Esophagus squamous epithelium (tissue), 5 donors: ENCODE measurements at regions not wholly inside any gene's neighbourhood (a gene's known extent, or its start where the extent isn't known, plus 50 kb on each side); places are given as distances from the start of the nearest gene placed in this dataset.

Experiments
- DNase-seq: peaks from one replicate; lab custom pipeline; 2025; lab: John Stamatoyannopoulos, UW
- H3K27ac ChIP-seq, 4 donors: fragments of 200-600 bp; sonication (generic); one replicate each; pipeline ENCODE4 v1.5.1; 2016 to 2019; ENCODE audit warnings: mild to moderate bottlenecking in 1 of 4
- H3K27me3 ChIP-seq, 4 donors: fragments of 200-600 bp; sonication (generic); 1 replicate in 3 of 4; 2 replicates in 1 of 4; pipeline versions ENCODE4 v1.5.1 to v1.6.0; 2017 to 2021; ENCODE audit warnings: antibody characterized with exemption in 1 of 4
- H3K36me3 ChIP-seq, 3 donors: fragments of 200-600 bp; sonication (generic); one replicate each; pipeline ENCODE4 v1.5.1; 2016 to 2019
- H3K4me1 ChIP-seq, 3 donors: fragments of 200-600 bp; sonication (generic); one replicate each; pipeline ENCODE4 v1.5.1; 2017 to 2019
- H3K4me3 ChIP-seq, 4 donors: fragments of 200-600 bp; sonication (generic); 1 replicate in 3 of 4; 2 replicates in 1 of 4; pipeline ENCODE4 v1.5.1; 2016 to 2019; ENCODE audit warnings: mild to moderate bottlenecking in 2 of 4, moderate library complexity in 1 of 4
- H3K9me3 ChIP-seq, 3 donors: fragments of 200-600 bp; sonication (generic); one replicate each; pipeline ENCODE4 v1.5.1; 2016 to 2019
- CTCF ChIP-seq, 6 experiments: fragments of 450-650 bp in 4 of 6; fragments of 200-600 bp in 2 of 6; sonication (generic) in 2 of 6; IDR thresholded peaks; one replicate each; pipeline ENCODE4 v1.5.1; 2016 to 2019; ENCODE audit warnings: antibody characterized with exemption in 6 of 6, mild to moderate bottlenecking in 4 of 6, moderate library complexity in 4 of 6
- POLR2A ChIP-seq, 4 donors: fragments of 450-650 bp; IDR thresholded peaks; one replicate each; pipeline ENCODE4 v1.6.1; 2017; ENCODE audit warnings: antibody characterized with exemption in 4 of 4, mild to moderate bottlenecking in 4 of 4, moderate library complexity in 3 of 4
- WGBS, 2 donors: methylation state at CpG; one replicate each; pipeline ENCODE4 v1.1.5; 2018; 5-methylcytosine and 5-hydroxymethylcytosine counted together
- intact Hi-C: fragments of 100-400 bp; cut with DNase I; formaldehyde crosslinking; loops from one replicate; pipeline ENCODE4 v1.15.0; 2022
- donor health status: DM: yes; HTN: yes; CAD: no.

- 80 to 94% methylated on average over 2 of the region's 2 CpGs for WGBS, 2 donors
- Histone ChIP-seq H3K4me1 (no peaks in the 10 kb centered on the region), H3K36me3 (no peaks in the 10 kb centered on the region), H3K27me3 (no peaks in the 10 kb centered on the region), H3K4me3 (no peak overlapping the region), H3K9me3 (no peaks in the 10 kb centered on the region), H3K27ac (no peak overlapping the region)
- no peak for DNase-seq
- TF ChIP-seq CTCF (IDR thresholded peaks at IDR 0.05), result no peak
- no peak for TF ChIP-seq POLR2A (IDR thresholded peaks at IDR 0.05)
- intact Hi-C loops, result no loop called here
These were observed 105.5 kb upstream of the SSTR4 start for GRCh38 chr20:22929661-22930060.

GRCh38 chr20:22931653-22932608 lies 103.2 kb upstream of the SSTR4 start:
- intact Hi-C loops, result no loop called here
- TF ChIP-seq CTCF (IDR thresholded peaks at IDR 0.05) (no peak), POLR2A (IDR thresholded peaks at IDR 0.05) (no peak)
- Histone ChIP-seq H3K9me3 (no peaks in the 10 kb centered on the region), H3K27me3 (no peaks in the 10 kb centered on the region), H3K4me3 (no peak overlapping the region), H3K36me3 (no peaks in the 10 kb centered on the region), H3K27ac (no peak overlapping the region), H3K4me1 (no peaks in the 10 kb centered on the region)
- DNase-seq, result no peak
- WGBS, 2 donors, result 86 to 87% methylated on average over 7 of the region's 7 CpGs

- Histone ChIP-seq H3K9me3 (no peaks in the 10 kb centered on the region), H3K36me3 (no peaks in the 10 kb centered on the region), H3K27ac (no peak overlapping the region), H3K4me3 (no peak overlapping the region), H3K4me1 (no peaks in the 10 kb centered on the region), H3K27me3 (no peaks in the 10 kb centered on the region)
- no peak for DNase-seq
- intact Hi-C loops, result no loop called here
- WGBS, 2 donors, result 69 to 76% methylated on average over 3 of the region's 3 CpGs
- no peak for TF ChIP-seq POLR2A (IDR thresholded peaks at IDR 0.05)
- no peak for TF ChIP-seq CTCF (IDR thresholded peaks at IDR 0.05)
These were observed 95.9 kb upstream of the SSTR4 start for GRCh38 chr20:22939181-22939580.

- DNase-seq, result no peak
- Histone ChIP-seq H3K4me1 (no peaks in the 10 kb centered on the region), H3K4me3 (no peak overlapping the region), H3K27me3 (peaks cover 0 to 4% (median 0%) of the 10 kb centered on the region in 4 donors), H3K9me3 (no peaks in the 10 kb centered on the region), H3K36me3 (no peaks in the 10 kb centered on the region), H3K27ac (no peak overlapping the region)
- no peak for TF ChIP-seq POLR2A (IDR thresholded peaks at IDR 0.05)
- TF ChIP-seq CTCF (IDR thresholded peaks at IDR 0.05), result no peak
- WGBS, 2 donors, result 77 to 89% methylated on average over 4 of the region's 4 CpGs
- intact Hi-C loops, result loop anchor here (10.0 kb wide), 1 partner anchor 46 kb away; no protein-coding TSS in a partner anchor
These were observed 94.8 kb upstream of the SSTR4 start for GRCh38 chr20:22940350-22940749.

GRCh38 chr20:22941550-22941949 lies 93.6 kb upstream of the SSTR4 start:
- H3K4me3 ChIP-seq, result no peak overlapping the region
- H3K9me3 ChIP-seq, result no peaks in the 10 kb centered on the region
- peaks cover 0 to 5% (median 0%) of the 10 kb centered on the region in 4 donors for H3K27me3 ChIP-seq
- H3K27ac ChIP-seq, result no peak overlapping the region
- TF ChIP-seq POLR2A (IDR thresholded peaks at IDR 0.05) (no peak), CTCF (IDR thresholded peaks at IDR 0.05) (no peak)
- no peaks in the 10 kb centered on the region for H3K36me3 ChIP-seq
- 64% methylated on average over 5 of the region's 5 CpGs for WGBS, 2 donors
- intact Hi-C loops, result loop anchor here (10.0 kb wide), 1 partner anchor 47 kb away; no protein-coding TSS in a partner anchor
- DNase-seq, result no peak
- H3K4me1 ChIP-seq, result no peaks in the 10 kb centered on the region
